Amygdala (tissue), 56 donors: ENCODE measurements at regions not wholly inside any gene's neighbourhood (a gene's known extent, or its start where the extent isn't known, plus 50 kb on each side); places are given as distances from the start of the nearest gene placed in this dataset.

ENCODE experiments used
- DNase-seq, 56 donors: peaks; one replicate each; lab custom pipeline; 2025; lab: John Stamatoyannopoulos, UW

DNA sequence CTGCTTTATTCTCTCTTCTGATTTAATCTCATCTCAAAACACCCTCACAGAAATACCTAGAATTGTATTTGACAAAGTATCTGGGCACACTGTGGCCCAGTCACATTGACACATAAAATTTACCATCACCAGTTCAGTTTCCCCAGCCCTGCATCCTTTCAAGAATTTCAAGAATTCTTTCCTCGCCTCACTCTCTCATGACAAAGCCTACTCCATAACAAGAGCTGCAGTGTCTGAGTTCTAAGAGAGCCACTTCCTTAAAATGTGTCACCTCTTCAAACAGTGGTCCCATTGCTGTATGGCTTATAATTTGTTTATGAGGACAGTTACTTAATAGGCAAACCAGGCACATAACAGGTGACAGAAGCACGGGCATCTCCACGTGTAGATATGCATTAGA, 90.9 kb upstream of the STK39 start:
- DNase-seq: no peak

DNA sequence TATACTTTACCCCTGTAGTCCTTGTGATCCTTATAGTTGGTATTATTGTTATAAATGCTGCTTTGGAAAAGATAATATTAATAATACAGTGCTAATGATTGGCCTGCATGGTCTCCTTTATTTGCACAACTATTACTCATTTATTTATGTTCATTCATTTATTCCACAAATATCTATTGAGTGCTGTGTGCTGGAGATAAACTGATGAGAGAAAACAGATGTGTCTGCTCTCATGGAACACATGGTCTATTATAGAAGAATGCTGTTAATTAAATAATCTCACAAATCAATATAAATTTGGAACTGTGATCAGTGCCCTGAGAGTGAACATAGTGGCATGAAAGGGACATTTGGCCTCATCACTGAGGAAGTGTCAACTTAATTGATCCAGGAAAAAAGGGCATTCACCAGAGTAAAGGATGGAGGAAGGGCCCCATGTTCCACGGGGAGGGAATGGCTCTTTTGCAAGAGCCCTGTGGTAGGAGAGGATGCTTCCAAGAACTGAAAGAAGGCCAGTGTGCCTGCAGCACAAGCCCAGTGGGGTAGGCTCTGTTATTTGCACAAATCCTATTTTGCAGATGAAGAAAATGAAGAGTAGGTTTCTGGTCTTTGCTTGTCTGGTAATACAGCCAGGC, 91.5 kb upstream of the STK39 start:
- no peak for DNase-seq

DNA sequence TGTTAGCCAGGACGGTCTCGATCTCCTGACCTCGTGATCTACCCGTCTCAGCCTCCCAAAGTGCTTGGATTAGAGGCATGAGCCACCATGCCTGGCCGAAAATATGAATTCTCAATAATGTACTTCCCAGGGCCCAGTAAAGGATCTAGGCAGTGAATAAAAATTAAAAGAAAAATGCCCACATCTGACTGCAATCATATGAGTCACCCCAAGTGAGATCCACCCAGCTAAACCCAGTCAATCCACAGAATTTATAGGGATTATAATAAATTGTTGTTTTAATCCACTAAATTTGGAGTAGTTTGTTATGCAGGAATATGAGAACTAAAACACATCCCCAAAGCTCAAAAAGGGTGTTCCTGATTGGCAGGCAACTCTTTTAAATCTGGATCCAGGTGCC, 93.5 kb upstream of the STK39 start:
- no peak for DNase-seq

DNA sequence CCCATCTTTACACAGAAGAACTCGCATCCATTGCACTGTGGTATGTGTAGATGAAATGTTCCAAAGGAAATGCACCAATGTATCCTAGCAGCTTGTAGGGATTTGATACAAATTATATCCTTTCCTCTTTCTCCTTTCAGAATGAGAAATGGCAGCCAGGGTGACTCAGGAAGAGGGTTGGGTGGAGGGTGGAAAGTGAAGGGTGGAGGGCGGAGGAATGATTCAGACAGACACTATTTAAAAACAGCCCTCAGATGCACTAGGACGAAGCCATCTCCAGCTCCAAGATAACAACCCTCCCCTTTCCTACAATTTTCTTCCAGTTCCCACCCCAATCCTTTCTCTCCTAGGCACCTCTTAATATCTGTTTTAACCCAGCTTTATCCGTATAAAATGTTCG, 96.2 kb upstream of the STK39 start:
- no peak for DNase-seq

DNA sequence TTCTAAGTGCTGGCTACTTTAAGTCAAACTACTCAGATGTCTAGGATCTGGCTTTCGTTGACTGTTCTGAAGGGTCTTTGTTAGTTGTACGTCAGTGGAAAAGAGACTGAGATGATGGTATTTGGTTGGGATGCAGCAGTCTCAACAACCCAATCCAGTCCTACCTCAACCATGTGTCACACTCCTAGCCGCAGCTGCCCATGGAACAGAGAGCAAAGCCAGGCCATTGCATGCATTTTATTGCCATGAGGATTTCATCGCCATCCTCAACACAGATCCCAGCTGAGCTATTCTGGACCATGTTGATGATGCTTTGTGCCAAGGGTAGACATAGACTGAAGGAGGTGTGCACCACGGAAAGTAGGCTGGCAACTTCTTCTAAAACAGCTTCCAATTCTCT, 97.3 kb upstream of the STK39 start:
- no peak for DNase-seq

DNA sequence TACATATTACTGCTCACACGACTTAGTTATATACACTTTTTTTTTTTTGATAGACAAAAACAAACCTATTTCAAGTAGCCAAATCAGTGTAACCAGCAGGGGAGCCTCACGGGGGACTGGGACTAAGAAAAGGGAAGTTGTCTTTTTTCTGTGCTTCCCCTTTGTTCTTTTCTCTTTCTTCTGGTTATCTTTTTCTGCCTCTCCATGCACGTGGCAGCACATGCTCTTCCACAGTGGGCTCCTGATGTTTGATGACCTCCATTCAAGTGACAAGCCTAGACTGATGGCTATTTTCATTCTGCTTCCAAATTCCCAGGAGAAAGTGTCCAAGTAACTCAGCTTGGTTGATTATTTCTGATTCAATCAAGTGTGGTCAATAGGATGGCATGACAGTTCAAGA, 98.2 kb upstream of the STK39 start:
- DNase-seq: no peak

DNA sequence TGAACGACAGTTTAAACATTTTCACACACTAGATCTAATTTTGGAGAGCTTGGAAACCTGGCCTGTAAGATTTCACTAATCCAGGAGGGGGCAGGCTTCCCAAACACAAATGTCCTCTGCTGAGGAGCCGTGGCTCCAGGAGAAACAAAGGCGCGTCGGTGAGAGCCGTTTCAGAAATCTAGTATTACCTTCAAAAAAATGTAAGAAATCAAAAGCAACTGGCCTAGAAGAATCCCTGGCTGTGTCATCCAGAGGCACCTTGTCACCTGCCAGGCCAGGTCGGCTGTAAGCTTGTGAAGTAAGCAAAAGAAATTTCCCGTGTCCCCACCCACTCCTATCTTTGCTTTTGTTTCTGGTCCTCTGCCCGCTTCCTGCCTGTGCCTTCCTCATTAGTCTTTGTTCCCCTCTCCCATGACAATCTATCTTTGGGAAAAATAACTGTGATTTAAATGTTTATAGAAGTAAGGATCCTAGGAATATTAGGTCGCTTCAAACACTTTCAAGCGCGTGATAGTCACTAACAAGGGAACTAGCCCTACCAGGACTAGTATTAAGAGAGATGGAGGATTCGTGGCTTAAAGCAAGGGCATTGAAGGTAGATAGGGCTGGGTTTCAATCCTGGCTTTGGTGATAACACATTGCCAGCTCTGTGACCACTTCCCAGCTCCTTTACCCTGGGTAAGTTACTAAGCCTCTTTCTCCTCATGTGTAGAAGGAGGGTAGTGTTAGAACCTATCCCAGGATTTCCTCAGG, 99.5 kb upstream of the STK39 start:
- DNase-seq: peak in 52 of 56 donors; percentile 2 to 79 (median 33)

DNA sequence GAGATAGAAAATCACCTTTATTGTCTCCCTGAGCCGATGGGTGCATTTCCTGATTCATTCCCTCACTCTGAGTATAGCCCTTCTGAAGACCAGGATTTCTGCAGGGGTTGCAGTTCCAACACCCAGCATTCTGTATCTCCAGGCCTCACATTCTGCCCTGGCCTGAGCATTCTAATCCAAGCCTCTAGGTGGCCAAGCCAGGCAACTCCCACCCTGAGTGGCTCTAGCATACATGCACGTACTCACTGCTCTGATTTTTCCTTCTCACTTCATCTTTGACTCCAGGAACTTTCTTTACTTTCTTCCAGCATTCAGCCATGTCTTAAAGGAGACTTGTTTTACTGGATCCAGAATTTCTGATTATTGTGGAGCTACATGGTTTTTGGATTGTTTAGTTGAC, 100.7 kb upstream of the STK39 start:
- DNase-seq: no peak

DNA sequence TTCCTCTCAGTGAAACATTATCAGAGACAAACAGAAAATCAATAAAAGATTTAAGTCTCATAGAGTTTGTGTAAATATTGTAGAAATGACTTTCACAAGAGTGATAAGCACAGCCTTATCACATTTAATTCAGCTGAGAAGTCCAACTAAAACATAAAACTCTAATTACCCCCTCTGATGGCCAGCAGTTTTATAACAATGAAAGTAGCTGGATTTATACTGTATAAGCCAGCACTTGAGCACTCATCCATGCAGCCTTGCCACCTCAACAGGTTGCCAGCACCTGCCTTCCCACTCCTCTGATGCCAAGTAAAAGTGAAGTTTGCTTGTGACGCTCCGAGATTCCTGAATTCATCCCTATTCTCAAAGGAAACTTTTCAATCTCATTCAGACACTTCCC, 103.0 kb upstream of the STK39 start:
- DNase-seq: no peak

DNA sequence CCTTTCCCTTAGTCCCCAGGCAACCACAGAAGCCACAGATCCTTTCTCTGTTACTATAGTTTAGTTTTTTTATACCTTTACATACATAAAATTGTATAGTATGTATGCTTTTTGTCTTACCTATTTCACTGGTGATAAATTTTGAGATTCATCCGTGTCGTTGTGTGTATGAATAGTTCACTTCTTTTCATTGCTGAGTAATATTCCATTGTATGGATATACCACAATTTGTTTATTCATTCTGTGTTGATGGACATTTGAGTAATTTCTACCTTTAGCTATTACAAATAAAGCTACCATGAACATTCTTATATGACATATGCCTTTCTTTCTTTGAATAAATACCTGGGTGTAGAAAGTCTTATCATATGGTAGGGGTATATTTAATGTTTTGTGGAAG, 102.8 kb upstream of the CERS6 start:
- DNase-seq: no peak

DNA sequence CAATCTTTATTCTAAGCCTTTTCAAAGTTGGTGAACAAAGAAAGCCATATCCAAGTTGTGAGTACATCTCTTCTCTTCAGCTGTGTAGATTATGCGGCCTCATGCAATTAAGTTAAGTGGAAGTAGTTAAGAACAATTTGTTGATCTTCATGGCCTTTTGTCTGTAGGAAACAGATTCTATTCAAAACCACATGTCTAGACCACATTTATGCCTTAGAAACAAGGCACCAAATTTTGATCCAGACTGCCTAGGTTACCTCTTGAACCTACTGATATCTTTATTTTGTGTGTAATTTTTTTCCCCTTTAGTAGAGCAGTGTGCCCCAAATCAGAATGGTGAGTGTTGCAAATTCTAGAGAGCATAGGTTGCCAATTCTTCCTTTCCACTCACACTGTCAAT, 101.6 kb upstream of the CERS6 start:
- DNase-seq: no peak

DNA sequence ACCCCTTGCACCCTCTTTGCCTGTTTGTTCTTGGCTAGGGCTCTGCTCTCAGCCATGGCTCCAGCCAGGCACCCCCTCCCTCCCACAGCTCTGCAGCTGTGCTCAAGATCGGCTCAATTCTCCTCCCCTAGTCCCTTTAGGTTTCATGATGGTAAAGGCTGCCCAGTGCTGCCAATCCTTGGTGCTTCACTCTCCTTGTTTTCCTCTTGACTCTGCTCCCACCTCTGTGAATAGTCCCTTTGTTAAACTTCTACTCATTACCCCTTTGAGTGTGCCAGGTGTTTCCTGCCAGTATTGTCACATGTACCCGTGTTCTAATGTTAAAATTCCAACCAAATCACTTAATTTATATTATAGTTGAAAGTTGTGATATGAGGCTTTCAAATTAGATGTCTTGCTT, 101.0 kb upstream of the CERS6 start:
- DNase-seq: peak in 4 of 56 donors; percentile 16 to 38 (median 29)

DNA sequence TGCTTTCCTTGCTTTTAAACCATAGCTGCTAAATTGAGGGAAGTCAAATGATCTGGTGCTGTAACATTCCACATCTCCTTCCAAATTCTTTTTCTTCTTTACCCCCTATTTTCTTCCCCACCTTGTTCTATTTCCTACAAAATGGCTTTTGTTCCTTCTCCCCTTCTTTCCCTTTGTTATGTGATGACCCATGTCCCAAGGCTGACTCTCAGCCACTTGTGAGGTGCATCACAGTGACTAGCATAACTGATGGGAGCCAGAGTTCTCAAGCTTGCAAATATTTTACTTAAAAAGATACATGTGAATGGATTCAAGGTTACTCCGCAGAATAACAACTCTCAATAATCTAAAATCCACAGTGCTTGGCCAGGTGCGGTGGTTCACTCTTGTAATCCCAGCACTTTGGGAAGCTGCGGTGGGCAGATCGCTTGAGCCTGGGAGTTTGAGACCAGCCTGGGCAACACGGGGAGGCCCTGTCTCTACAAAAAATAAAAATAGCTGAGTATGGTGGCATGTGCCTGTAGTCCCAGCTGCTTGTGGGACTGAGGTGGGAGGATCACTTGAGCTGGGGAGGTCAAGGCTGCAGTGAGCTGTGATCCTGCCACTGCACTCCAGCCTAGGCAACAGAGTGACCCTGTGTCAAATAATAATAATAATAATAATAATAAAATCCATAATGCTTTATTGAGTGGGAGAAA, 100.1 kb upstream of the CERS6 start:
- no peak for DNase-seq

DNA sequence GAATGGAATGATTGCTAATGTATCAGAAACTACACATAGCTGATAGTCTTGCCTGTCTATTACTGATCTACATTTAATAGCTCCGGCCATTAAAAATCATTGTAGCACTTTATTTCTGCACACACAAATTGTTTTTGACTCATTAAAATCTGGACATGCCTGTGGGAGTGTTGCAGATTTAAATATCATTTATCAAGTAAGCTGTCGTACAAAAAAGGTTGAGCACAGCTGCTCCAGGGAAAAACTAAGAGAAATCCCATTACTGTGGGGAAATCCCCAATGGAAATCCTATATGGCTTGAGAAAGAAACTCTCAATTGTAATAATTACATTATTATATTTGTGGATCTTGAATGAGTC, 99.6 kb upstream of the CERS6 start:
- no peak for DNase-seq

DNA sequence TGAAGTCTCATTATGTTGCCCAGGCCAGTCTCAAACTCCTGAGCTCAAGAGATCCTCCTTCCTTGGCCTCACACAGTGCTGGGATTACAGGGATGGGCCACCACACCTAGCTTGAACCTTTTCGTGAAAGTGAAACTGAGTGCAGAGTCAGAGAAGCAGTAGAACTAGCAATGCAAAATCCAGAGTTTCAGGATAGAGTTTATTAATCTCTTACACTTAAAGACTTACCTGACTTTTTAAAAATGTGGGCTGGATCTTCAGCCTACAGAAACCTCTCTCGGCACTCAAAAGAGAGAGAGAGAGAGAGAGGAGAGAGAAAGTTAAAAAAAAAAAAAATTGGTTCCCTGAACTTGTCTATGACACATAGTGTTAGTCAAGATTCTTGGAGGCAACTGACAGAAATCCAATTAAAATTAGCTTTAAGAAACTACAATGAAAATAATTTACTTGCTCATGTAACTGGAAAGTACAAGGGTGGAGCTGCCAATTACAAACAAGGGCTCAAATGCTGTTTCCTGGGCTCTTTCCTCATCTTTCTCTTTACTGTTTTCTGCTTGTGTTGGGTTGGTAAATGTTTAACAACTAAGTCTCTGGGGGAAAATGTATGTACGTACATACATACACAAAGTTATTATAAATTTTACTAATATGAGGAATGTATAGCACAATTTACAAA, 98.1 kb upstream of the CERS6 start:
- no peak for DNase-seq

DNA sequence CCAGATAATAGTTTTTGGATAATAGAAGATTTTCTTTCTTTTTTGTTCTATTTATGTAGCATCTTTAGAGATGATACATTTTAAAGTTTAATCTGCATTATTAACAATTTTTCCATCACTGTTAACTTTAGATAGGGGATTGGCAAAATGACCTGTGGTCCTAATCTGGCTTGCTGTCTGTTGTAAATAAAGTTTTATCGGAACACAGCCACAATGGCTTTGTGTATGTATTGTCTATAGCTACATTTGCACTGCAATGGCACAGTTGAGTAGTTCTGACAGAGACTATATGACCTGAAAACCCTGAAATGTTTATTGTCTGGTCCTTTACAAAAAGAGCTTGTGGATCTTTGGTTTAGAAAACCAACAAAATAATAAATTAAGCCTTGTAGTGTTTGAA, 97.0 kb upstream of the CERS6 start:
- DNase-seq: no peak

DNA sequence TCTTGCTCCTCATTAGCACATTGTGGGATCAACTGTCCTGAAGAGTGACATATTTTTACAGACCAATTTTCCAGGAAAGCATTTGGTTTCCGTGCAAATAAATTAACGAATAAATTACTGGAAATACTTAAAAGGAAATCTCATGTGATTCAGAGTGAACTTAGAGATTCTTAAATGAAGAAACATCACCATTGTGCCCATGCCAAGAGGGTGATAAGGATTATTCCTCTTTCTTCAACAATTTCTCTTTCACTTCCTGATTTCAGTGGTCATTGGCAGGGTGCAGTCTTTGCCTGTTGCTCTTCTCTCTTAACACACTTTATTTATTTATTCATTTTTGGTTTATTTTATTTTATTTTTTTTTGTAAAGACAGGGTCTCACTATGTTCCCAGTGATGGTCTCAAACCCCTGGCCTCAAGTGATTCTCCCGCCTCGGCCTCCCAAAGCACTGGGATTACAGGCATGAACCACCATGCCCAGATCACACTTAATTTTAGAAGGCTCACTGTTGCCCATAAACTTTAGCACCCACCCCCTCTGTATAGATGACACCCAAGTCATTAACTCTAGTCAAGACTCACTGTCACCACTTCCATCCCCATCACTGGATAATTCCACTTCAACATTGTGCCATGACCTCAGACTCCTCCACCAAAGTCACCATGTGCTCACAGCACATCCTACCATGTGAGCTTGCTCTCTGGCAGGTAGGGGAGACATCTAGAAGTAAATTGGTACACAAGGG, 92.6 kb upstream of the CERS6 start:
- no peak for DNase-seq

DNA sequence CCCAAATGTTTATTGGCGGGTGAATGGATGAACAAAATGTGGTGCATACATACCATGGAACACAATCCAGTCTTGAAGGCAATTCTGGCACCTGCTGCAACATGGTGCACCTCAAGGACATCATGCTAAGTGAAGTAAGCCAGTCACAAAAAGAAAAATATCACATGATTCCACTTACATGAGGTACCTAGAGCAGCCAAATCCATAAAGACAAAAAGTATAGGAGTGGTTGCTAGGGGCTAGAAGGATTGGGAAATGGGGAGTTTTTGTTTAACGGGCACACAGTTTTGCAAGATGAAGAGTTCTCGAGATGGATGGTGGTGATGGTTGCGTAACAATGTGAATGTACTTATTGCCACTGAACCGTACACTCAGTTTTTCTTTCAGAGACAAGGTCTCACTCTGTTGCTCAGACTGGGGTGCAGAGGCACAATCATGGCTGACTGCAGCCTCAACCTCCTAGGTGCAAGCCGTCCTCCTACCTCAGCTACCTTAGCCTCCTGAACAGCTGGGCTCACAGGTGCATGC, 90.9 kb upstream of the CERS6 start:
- no peak for DNase-seq

DNA sequence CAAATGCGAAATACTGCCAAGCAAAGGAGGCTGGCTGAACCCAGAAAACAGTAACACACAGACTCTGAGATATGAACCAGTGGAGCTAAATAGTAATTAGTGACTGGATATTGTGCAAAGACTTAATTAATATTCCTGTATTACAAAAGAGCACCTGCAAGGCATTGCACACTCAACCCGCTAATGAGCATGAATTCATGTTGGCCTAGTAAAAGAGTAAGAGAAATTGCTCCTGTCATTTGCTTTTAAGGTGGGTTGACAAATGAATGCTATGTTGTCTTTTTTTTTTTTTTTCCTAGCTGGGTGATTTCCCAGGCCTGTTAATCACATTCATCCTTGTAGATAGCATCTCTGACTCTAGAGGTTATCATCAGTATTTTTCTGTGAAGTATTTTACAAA, 87.0 kb upstream of the CERS6 start:
- DNase-seq: no peak

DNA sequence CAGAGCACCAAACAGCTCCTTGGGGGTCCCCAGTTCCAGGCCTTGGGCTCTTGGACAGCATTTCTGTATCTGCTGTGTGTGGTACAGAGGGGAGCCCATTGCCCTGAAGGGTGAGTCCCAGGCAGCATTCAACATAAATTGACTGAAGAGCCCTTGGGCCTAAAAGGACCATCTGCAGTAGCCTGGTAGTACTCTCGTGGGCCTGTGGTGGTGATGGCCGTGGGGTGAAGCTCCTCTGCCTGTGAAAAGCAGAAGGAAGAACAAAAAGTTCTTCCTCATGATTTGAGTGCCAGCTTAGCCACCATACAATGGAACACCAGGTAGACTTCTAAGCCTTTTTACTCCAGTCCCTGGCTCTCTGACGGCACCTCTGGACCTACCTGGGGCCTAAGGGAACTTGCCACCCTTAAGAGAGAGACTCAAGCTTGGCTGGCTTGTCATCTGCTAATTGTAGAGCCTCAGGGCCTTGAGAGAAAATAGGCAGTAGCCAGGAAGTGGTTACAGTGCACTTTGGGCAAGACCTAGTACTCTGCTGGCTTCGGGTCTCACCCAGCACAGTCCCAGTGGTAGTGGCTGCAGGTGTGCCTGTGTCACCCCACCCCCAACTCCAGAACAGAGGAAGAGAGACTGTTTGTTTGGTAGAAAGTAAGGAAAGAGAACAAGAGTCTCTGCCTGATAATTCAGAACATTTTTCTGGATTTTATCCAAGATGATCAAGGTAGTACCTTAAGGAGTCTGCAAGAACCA, 84.6 kb upstream of the CERS6 start:
- no peak for DNase-seq
